ENCODE measurements at regions not wholly inside any gene's neighbourhood (a gene's known extent, or its start where the extent isn't known, plus 50 kb on each side); places are given as distances from the start of the nearest gene placed in this dataset.

GRCh38 chr14:82719617-82720016 lies 1186.0 kb upstream of the SEL1L start:
- TF ChIP-seq CTCF (IDR thresholded peaks at IDR 0.05), result no peak
- no peak for TF ChIP-seq POLR2A (IDR thresholded peaks at IDR 0.05)
